HepG2 (cell line): ENCODE measurements at regions not wholly inside any gene's neighbourhood (a gene's known extent, or its start where the extent isn't known, plus 50 kb on each side); places are given as distances from the start of the nearest gene placed in this dataset.

Experiments
- ATAC-seq: fragments of 200-7000 bp; cut with Tn5 transposase; 3 replicates; pipeline ENCODE4 v1.9.1; 2020; ENCODE audit warnings: mild to moderate bottlenecking, moderate library complexity
- BruUV-seq: library from RNA; stranded (reverse); fragments of 400-500 nt; replicated peaks from 2 replicates; lab custom pipeline; 2021; lab: Mats Ljungman, UMichigan
- CTCF ChIA-PET: fragments of 300-600 bp; formaldehyde crosslinking; extraction: SDS; loops from one replicate; lab custom pipeline; 2021; ENCODE audit warnings: low total read pairs, inconsistent platforms, low intra/inter-chr PET ratio; lab: Yijun Ruan, JAX
- POLR2A ChIA-PET: fragments of 350-600 bp; sonication (Branson Sonifier 250); formaldehyde crosslinking; loops from one replicate; lab custom pipeline; 2020; ENCODE audit warnings: antibody characterized with exemption, inconsistent platforms; lab: Yijun Ruan, JAX
- DNase-seq: peaks from one replicate; pipeline ENCODE4 v3.0.0-alpha.2; 2015; ENCODE audit warnings: low spot score
- FAIRE-seq: peaks from 3 replicates; lab custom pipeline; 2011; peaks lifted over from hg19 to GRCh38; lab: Jason Lieb, UNC
- H2AFZ ChIP-seq: one replicate; pipeline ENCODE4 v1.6.1; 2011; ENCODE audit warnings: low read length, inconsistent platforms
- H3K27ac ChIP-seq: fragments of 300-600 bp; 3 replicates; pipeline ENCODE4 v1.8.0; 2011; ENCODE audit warnings: mixed run types, mild to moderate bottlenecking, mixed read lengths, low read length, inconsistent platforms; ENCODE audit not compliant: insufficient read depth; ENCODE audit errors: extremely low read length
- H3K27me3 ChIP-seq, 2 experiments: fragments of 200-600 bp in 1 of 2; 2 replicates in 1 of 2; 3 replicates in 1 of 2; pipeline versions ENCODE4 v1.6.0 to v1.8.0; 2011; ENCODE audit warnings: low read length in 2 of 2, mild to moderate bottlenecking in 2 of 2, moderate library complexity in 2 of 2, inconsistent platforms in 1 of 2; ENCODE audit not compliant: insufficient read depth in 2 of 2, control insufficient read depth in 1 of 2
- H3K36me3 ChIP-seq, 2 experiments: fragments of 200-600 bp in 1 of 2; replicated peaks in 1 of 2; 2 replicates in 1 of 2; 3 replicates in 1 of 2; pipeline versions ENCODE4 v1.5.1 to v1.8.0; 2011; ENCODE audit warnings: low read length in 2 of 2, inconsistent platforms in 1 of 2; ENCODE audit not compliant: insufficient read depth in 2 of 2, control insufficient read depth in 1 of 2
- H3K4me1 ChIP-seq: 2 replicates; pipeline ENCODE4 v1.5.1; 2012; ENCODE audit warnings: low read length, inconsistent platforms; ENCODE audit not compliant: insufficient read depth
- H3K4me2 ChIP-seq: 2 replicates; pipeline ENCODE4 v1.6.0; 2011; ENCODE audit warnings: low read depth, low read length, inconsistent platforms
- H3K4me3 ChIP-seq, 3 experiments: fragments of 200-600 bp in 1 of 3; sonication (generic), shearing (Covaris generic) in 1 of 3; replicated peaks in 1 of 3; 2 replicates each; pipeline ENCODE4 v1.5.1; 2011 to 2016; ENCODE audit warnings: low read length in 3 of 3, inconsistent platforms in 2 of 3, low read depth in 2 of 3, mild to moderate bottlenecking in 2 of 3, control low read depth in 1 of 3, mixed read lengths in 1 of 3; ENCODE audit not compliant: insufficient read depth in 1 of 3
- H3K79me2 ChIP-seq: one replicate; pipeline ENCODE4 v1.6.1; 2011; ENCODE audit warnings: low read length, inconsistent platforms; ENCODE audit not compliant: insufficient read depth
- H3K9ac ChIP-seq: 2 replicates; pipeline ENCODE4 v1.6.0; 2011; ENCODE audit warnings: mild to moderate bottlenecking, low read depth, low read length, inconsistent platforms; ENCODE audit not compliant: insufficient read depth
- H3K9me3 ChIP-seq: 2 replicates; pipeline ENCODE4 v1.5.1; 2012; ENCODE audit warnings: mild to moderate bottlenecking, low read length
- H4K20me1 ChIP-seq: 2 replicates; pipeline ENCODE4 v1.6.0; 2011; ENCODE audit warnings: inconsistent platforms, mild to moderate bottlenecking, low read length, moderate library complexity; ENCODE audit not compliant: insufficient read depth
- BHLHE40 ChIP-seq: IDR thresholded peaks from 2 replicates; pipeline ENCODE4 v1.6.1; 2011; ENCODE audit warnings: low read length, improper control_type of control experiment
- CEBPB ChIP-seq: IDR thresholded peaks from 2 replicates; pipeline ENCODE4 v1.6.1; 2011; ENCODE audit warnings: low read depth, low read length, improper control_type of control experiment, borderline replicate concordance
- CREB1 ChIP-seq, 2 experiments: fragments of 450-650 bp in 1 of 2; IDR thresholded peaks; 2 replicates each; pipeline ENCODE4 v1.6.1; 2016 to 2017; ENCODE audit warnings: control low read depth in 1 of 2, mild to moderate bottlenecking in 1 of 2, missing compliant biosample characterization in 1 of 2, missing genetic modification characterization in 1 of 2
- EZH2 ChIP-seq: conservative IDR thresholded peaks from 2 replicates; pipeline ENCODE4 v1.6.1; 2012; ENCODE audit warnings: mild to moderate bottlenecking, low read depth, low read length, moderate library complexity
- GATAD2A ChIP-seq: IDR thresholded peaks from 2 replicates; pipeline ENCODE4 v1.6.1; 2016
- MEF2D ChIP-seq: sonication (generic); formaldehyde crosslinking; IDR thresholded peaks from 2 replicates; pipeline ENCODE4 v1.5.1; 2020; ENCODE audit warnings: mild to moderate bottlenecking, missing genetic modification reagents
- NCOA2 ChIP-seq: sonication (generic); formaldehyde crosslinking; IDR thresholded peaks from 2 replicates; pipeline ENCODE4 v1.8.0; 2022; ENCODE audit warnings: inconsistent platforms
- PHF5A ChIP-seq: IDR thresholded peaks from one replicate; pipeline ENCODE4 v1.6.1; 2018; ENCODE audit warnings: low read depth, missing genetic modification reagents; ENCODE audit not compliant: unreplicated experiment
- TRIM24 ChIP-seq: sonication (generic); formaldehyde crosslinking; IDR thresholded peaks from 2 replicates; pipeline ENCODE4 v1.8.0; 2022; ENCODE audit warnings: mild to moderate bottlenecking, missing genetic modification reagents
- ZNF274 ChIP-seq: sonication (generic); formaldehyde crosslinking; IDR thresholded peaks from 2 replicates; pipeline ENCODE4 v1.5.1; 2020; ENCODE audit warnings: mild to moderate bottlenecking, missing genetic modification reagents
- ZNF570 ChIP-seq: sonication (generic); formaldehyde crosslinking; IDR thresholded peaks from 2 replicates; pipeline ENCODE4 v1.4.0; 2020; ENCODE audit warnings: mild to moderate bottlenecking, missing genetic modification reagents, borderline replicate concordance
- ZNF790 ChIP-seq: sonication (generic); formaldehyde crosslinking; IDR thresholded peaks from 2 replicates; pipeline ENCODE4 v1.8.0; 2022; ENCODE audit warnings: missing genetic modification reagents, mild to moderate bottlenecking, borderline replicate concordance
- WGBS: methylation state at CpG from one replicate; pipeline ENCODE4 v1.1.6; 2017; ENCODE audit warnings: low lambda C conversion rate; 5-methylcytosine and 5-hydroxymethylcytosine counted together
- in situ Hi-C: cut with HindIII; loops from 2 replicates; pipeline ENCODE4 v1.10.0; 2017; ENCODE audit warnings: low pct_unique_long_range_greater_than_20kb; ENCODE audit not compliant: extremely low pct_ligation_motif_present
- intact Hi-C: fragments of 100-400 bp; cut with micrococcal nuclease; formaldehyde crosslinking; loops from one replicate; pipeline ENCODE4 v1.10.0; 2022; ENCODE audit not compliant: unreplicated experiment
- TF ChIP-seq, protein P1 (sequence below): sonication (generic); formaldehyde crosslinking; conservative IDR thresholded peaks from 2 replicates; pipeline ENCODE4 v1.5.0; 2020; ENCODE audit warnings: missing genetic modification reagents
- TF ChIP-seq, protein P2 (sequence below): sonication (generic); formaldehyde crosslinking; IDR thresholded peaks from 2 replicates; pipeline ENCODE4 v1.4.0; 2020; ENCODE audit warnings: missing genetic modification reagents

DNA sequence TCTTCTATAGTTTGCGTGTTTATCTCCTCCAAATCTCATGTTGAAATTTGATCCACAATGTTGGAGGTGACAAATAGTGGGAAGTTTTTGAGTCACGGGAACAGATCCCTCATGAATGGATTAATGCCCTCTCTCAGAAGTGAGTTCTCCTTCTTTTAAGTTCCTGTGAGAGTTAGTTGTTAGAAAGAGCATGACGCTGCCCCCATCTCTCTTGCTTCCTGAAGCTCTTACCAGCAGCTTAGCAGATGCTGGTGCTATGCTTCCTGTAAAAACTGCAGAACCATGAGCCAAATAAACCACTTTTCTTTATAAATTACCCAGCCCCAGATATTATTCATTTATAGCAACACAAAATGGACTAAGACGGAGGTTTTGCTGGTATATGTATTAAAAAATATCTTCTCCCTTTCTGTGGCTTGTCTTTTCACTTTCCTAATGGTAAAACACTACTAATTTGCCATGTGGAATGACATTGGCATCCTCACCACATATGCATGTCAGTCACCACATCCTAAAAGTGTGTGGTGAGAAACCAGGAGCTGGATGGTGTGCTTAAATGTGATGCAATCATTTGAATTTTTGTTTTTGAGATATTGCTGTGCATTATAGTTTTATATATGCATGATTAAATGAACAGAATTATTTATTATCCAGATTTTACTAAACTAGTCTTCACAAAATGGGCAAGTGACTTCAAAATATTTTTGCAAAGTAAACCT lies 449.3 kb downstream of the ADAMTS20 start:
- no peak overlapping the region for H2AFZ ChIP-seq
- no peak overlapping the region for H3K4me3 ChIP-seq
- H3K9me3 ChIP-seq = no peaks in the 10 kb centered on the region; the same call in 1 of the 2 replicates
- H3K9ac ChIP-seq = no peak overlapping the region
- H3K79me2 ChIP-seq = no peaks in the 10 kb centered on the region
- intact Hi-C loops (no loop called here), in situ Hi-C loops (no loop called here)
- no peak overlapping the region for H3K4me2 ChIP-seq
- H3K27me3 ChIP-seq = no peaks in the 10 kb centered on the region
- CTCF ChIA-PET = no interaction called here
- FAIRE-seq = no peak
- no peaks in the 10 kb centered on the region for H4K20me1 ChIP-seq
- 5% methylated on average over 4 of the region's 4 CpGs for WGBS
- no peak for TF ChIP-seq BHLHE40
- TF ChIP-seq CEBPB = peak; percentile 31; the same call in 1 of the 2 replicates
- TF ChIP-seq, all 625 proteins: peak for 1
- Histone ChIP-seq H3K4me1 (no peaks in the 10 kb centered on the region), H3K27ac (no peak overlapping the region), H3K36me3 (no peaks in the 10 kb centered on the region)
- DNase-seq (no peak), ATAC-seq (no peak)
- BruUV-seq = no TSS peak
- POLR2A ChIA-PET = no interaction called here

DNA sequence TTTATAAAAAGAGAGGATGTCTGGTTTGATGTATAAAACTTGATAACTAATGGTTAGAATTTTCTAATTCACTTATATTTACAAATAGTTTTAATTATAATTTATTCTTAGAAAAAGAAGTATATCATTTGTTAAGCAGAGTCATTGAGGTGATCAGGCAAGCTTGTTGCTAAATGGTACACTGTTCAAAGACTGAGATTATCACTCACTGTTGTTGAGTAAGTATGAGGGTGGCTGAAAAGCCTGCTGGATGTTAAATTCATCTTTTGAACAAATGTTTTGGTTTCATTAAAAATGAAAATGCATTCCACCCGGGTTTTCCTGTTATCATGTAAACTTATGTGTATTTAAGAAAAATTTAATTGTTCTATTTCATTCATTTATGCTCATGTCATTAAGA lies 451.8 kb downstream of the ADAMTS20 start:
- DNase-seq = no peak
- no peak overlapping the region for H3K4me2 ChIP-seq
- no peak overlapping the region for H3K4me3 ChIP-seq
- WGBS = 3% methylated on average over 1 of the region's 1 CpG
- H3K9me3 ChIP-seq = no peaks in the 10 kb centered on the region; the same call in none of the 2 replicates
- H4K20me1 ChIP-seq = no peaks in the 10 kb centered on the region
- H3K27me3 ChIP-seq = no peaks in the 10 kb centered on the region
- H3K4me1 ChIP-seq = no peaks in the 10 kb centered on the region
- no peak overlapping the region for H3K27ac ChIP-seq
- in situ Hi-C loops = no loop called here
- intact Hi-C loops = no loop called here
- no peak overlapping the region for H3K9ac ChIP-seq
- no peaks in the 10 kb centered on the region for H3K79me2 ChIP-seq
- POLR2A ChIA-PET = no interaction called here
- no peaks in the 10 kb centered on the region for H3K36me3 ChIP-seq
- TF ChIP-seq EZH2 = no peak
- TF ChIP-seq, protein P1, sequence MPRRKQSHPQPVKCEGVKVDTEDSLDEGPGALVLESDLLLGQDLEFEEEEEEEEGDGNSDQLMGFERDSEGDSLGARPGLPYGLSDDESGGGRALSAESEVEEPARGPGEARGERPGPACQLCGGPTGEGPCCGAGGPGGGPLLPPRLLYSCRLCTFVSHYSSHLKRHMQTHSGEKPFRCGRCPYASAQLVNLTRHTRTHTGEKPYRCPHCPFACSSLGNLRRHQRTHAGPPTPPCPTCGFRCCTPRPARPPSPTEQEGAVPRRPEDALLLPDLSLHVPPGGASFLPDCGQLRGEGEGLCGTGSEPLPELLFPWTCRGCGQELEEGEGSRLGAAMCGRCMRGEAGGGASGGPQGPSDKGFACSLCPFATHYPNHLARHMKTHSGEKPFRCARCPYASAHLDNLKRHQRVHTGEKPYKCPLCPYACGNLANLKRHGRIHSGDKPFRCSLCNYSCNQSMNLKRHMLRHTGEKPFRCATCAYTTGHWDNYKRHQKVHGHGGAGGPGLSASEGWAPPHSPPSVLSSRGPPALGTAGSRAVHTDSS = no peak
- TF ChIP-seq MEF2D = no peak
- no peak for TF ChIP-seq CREB1 (IDR thresholded peaks at IDR 0.05)
- TF ChIP-seq CREB1 (CRISPR knock-in tag; IDR thresholded peaks at IDR 0.05) = no peak
- no peak for TF ChIP-seq ZNF274 (CRISPR knock-in tag)
- no peak for TF ChIP-seq ZNF790 (CRISPR knock-in tag)
- no peak for TF ChIP-seq PHF5A (CRISPR knock-in tag)
- TF ChIP-seq, protein P2, sequence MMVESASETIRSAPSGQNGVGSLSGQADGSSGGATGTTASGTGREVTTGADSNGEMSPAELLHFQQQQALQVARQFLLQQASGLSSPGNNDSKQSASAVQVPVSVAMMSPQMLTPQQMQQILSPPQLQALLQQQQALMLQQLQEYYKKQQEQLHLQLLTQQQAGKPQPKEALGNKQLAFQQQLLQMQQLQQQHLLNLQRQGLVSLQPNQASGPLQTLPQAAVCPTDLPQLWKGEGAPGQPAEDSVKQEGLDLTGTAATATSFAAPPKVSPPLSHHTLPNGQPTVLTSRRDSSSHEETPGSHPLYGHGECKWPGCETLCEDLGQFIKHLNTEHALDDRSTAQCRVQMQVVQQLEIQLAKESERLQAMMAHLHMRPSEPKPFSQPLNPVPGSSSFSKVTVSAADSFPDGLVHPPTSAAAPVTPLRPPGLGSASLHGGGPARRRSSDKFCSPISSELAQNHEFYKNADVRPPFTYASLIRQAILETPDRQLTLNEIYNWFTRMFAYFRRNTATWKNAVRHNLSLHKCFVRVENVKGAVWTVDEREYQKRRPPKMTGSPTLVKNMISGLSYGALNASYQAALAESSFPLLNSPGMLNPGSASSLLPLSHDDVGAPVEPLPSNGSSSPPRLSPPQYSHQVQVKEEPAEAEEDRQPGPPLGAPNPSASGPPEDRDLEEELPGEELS (CRISPR knock-in tag) = no peak
- no peak for TF ChIP-seq NCOA2
- TF ChIP-seq TRIM24 = no peak
- no peak for TF ChIP-seq GATAD2A
- no peak for TF ChIP-seq ZNF570 (CRISPR knock-in tag)
- no peak for ATAC-seq
- CTCF ChIA-PET = no interaction called here
- FAIRE-seq = no peak
- no TSS peak for BruUV-seq
- no peak overlapping the region for H2AFZ ChIP-seq
